ENCODE measurements at regions not wholly inside any gene's neighbourhood (a gene's known extent, or its start where the extent isn't known, plus 50 kb on each side); places are given as distances from the start of the nearest gene placed in this dataset.

- Histone ChIP-seq H3K27ac (no peak overlapping the region), H3K9me3 (no peaks in the 10 kb centered on the region), H3K36me3 (no peaks in the 10 kb centered on the region), H3K27me3 (no peaks in the 10 kb centered on the region), H3K4me1 (no peaks in the 10 kb centered on the region), H3K4me3 (no peak overlapping the region)
- TF ChIP-seq CTCF (IDR thresholded peaks at IDR 0.05), result no peak
- intact Hi-C loops (cut with DNase I; ENCODE audit: low total_unique reads), result no loop called here
- WGBS, 5 donors, result 63 to 84% (median 77%) methylated on average over 2 of the region's 2 CpGs
- no peak for DNase-seq
These were observed 418.4 kb downstream of the CD109 start for GRCh38 chr6:74114428-74114827.

- Histone ChIP-seq H3K27me3 (no peaks in the 10 kb centered on the region), H3K9me3 (no peaks in the 10 kb centered on the region), H3K4me1 (no peaks in the 10 kb centered on the region), H3K27ac (no peak overlapping the region), H3K4me3 (no peak overlapping the region), H3K36me3 (no peaks in the 10 kb centered on the region)
- DNase-seq, result no peak
- intact Hi-C loops (cut with DNase I; ENCODE audit: low total_unique reads), result no loop called here
- 74 to 86% (median 81%) methylated on average over 2 of the region's 2 CpGs for WGBS, 5 donors
- TF ChIP-seq CTCF (IDR thresholded peaks at IDR 0.05), result no peak
- TF ChIP-seq EP300 (IDR thresholded peaks at IDR 0.05), result no peak
- TF ChIP-seq POLR2AphosphoS5 (IDR thresholded peaks at IDR 0.05), result no peak
- no peak for TF ChIP-seq POLR2A (IDR thresholded peaks at IDR 0.05)
These were observed 417.9 kb downstream of the CD109 start for GRCh38 chr6:74113901-74114300.

- TF ChIP-seq CTCF (IDR thresholded peaks at IDR 0.05) (no peak), POLR2AphosphoS5 (IDR thresholded peaks at IDR 0.05) (no peak), POLR2A (IDR thresholded peaks at IDR 0.05) (no peak), EP300 (IDR thresholded peaks at IDR 0.05) (no peak)
- Histone ChIP-seq H3K27me3 (no peaks in the 10 kb centered on the region), H3K36me3 (no peaks in the 10 kb centered on the region), H3K4me3 (no peak overlapping the region), H3K9me3 (no peaks in the 10 kb centered on the region), H3K27ac (no peak overlapping the region), H3K4me1 (no peaks in the 10 kb centered on the region)
- intact Hi-C loops (cut with DNase I; ENCODE audit: low total_unique reads), result no loop called here
- no peak for DNase-seq
These were observed 407.4 kb downstream of the CD109 start for GRCh38 chr6:74103417-74103816.

GRCh38 chr6:74100719-74101287, 404.8 kb downstream of the CD109 start:
- no peaks in the 10 kb centered on the region for H3K27me3 ChIP-seq
- no peaks in the 10 kb centered on the region for H3K36me3 ChIP-seq
- TF ChIP-seq POLR2A (IDR thresholded peaks at IDR 0.05) (no peak), CTCF (IDR thresholded peaks at IDR 0.05) (no peak), EP300 (IDR thresholded peaks at IDR 0.05) (no peak), POLR2AphosphoS5 (IDR thresholded peaks at IDR 0.05) (no peak)
- no peak overlapping the region for H3K4me3 ChIP-seq
- no peaks in the 10 kb centered on the region for H3K4me1 ChIP-seq
- no peak for DNase-seq
- intact Hi-C loops (cut with DNase I; ENCODE audit: low total_unique reads), result no loop called here
- no peaks in the 10 kb centered on the region for H3K9me3 ChIP-seq
- H3K27ac ChIP-seq, result no peak overlapping the region

Measured in stomach (tissue), 8 donors.